Activated CD4-positive, alpha-beta T cell treated with anti-CD3 and anti-CD28 coated beads, Interleukin-2, amount 10 ng/mL, durations not matched to agents 7 days and 5 days (primary cell): ENCODE measurements at regions not wholly inside any gene's neighbourhood (a gene's known extent, or its start where the extent isn't known, plus 50 kb on each side); places are given as distances from the start of the nearest gene placed in this dataset.
"Not testable (repeated sequence)": the region's sequence is repeated elsewhere in the genome, so short reads cannot be mapped to it uniquely, and the experiment has no call there.

Source experiments
- CTCF ChIA-PET: fragments of 350-600 bp; sonication (Branson Sonifier 250); formaldehyde crosslinking; loops from one replicate; lab custom pipeline; 2021; ENCODE audit warnings: antibody characterized with exemption; lab: Charles Lee
- POLR2A ChIA-PET: fragments of 350-600 bp; sonication (Branson Sonifier 250); formaldehyde crosslinking; loops from one replicate; lab custom pipeline; 2021; ENCODE audit warnings: antibody characterized with exemption; lab: Charles Lee
- DNase-seq: peaks from one replicate; pipeline ENCODE4 v3.0.0-alpha.2; 2020
- H3K27ac Mint-ChIP-seq: one replicate; pipeline ENCODE4 v1.8.0; 2021; ENCODE audit warnings: mild to moderate bottlenecking, moderate library complexity, mixed read lengths
- H3K27me3 Mint-ChIP-seq: one replicate; pipeline ENCODE4 v1.8.0; 2021; ENCODE audit warnings: mixed read lengths
- H3K36me3 Mint-ChIP-seq: one replicate; pipeline ENCODE4 v1.8.0; 2021; ENCODE audit warnings: low read depth, mixed read lengths
- H3K4me1 Mint-ChIP-seq: one replicate; pipeline ENCODE4 v1.8.0; 2021; ENCODE audit warnings: mixed read lengths
- H3K4me3 Mint-ChIP-seq: one replicate; pipeline ENCODE4 v1.8.0; 2021; ENCODE audit warnings: mild to moderate bottlenecking, moderate library complexity, mixed read lengths
- H3K9me3 Mint-ChIP-seq: one replicate; pipeline ENCODE4 v1.8.0; 2021; ENCODE audit warnings: mixed read lengths

- H3K4me3 Mint-ChIP-seq, result no peak overlapping the region
- H3K36me3 Mint-ChIP-seq, result no peaks in the 10 kb centered on the region
- ChIA-PET POLR2A (no interaction called here), CTCF (no interaction called here)
- DNase-seq, result no peak
- H3K4me1 Mint-ChIP-seq, result no peaks in the 10 kb centered on the region
- H3K27ac Mint-ChIP-seq, result no peak overlapping the region
- H3K27me3 Mint-ChIP-seq, result no peaks in the 10 kb centered on the region
- H3K9me3 Mint-ChIP-seq, result peaks cover 14% of the 10 kb centered on the region
These were observed 660.1 kb upstream of the SGO1 start for GRCh38 chr3:20846066-20846465.

GRCh38 chr3:20844851-20845250 is 658.8 kb upstream of the SGO1 start:
- DNase-seq, result no peak
- CTCF ChIA-PET, result no interaction called here
- Mint-ChIP-seq H3K4me1 (no peaks in the 10 kb centered on the region), H3K4me3 (no peak overlapping the region), H3K27ac (no peak overlapping the region), H3K36me3 (no peaks in the 10 kb centered on the region), H3K27me3 (no peaks in the 10 kb centered on the region), H3K9me3 (peaks cover 16% of the 10 kb centered on the region)
- POLR2A ChIA-PET, result no interaction called here

DNA sequence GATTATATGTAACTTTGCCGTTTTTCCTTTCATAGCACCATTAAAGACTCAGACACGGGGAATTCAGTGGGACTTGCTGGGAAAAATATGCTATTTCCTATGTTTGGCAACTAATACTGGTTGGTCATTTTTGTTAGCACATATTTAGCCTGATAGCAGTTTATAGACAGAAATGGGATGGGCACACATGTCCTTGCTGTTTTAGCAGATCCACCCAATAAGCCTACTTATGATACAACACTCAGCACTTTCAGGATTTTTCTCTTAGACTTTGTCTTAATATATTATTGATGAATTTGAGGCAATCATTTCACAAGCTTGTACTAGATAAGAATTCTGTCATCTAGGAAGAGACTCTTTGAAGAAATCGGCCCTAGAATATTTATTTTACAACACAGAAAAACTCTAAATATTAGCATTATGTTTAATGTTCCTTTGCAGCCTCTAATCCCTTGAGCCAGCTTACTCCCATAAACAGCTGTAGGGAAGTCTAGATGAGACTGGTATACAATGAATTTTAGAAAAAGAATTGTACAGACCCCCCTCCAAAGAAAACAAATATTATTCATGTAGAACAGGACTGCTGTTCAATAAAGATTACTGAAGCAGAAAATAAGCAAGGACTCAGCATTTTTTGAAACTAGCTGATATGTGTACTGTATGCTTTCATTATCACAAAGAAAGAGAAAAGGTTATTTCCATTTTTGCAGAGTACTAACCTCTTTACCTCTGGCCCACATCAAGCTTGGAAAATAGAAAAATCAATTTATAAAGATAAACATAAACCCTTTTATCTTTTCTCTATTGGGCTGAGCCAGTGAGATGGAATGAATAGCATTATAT is 656.8 kb upstream of the SGO1 start:
- ChIA-PET CTCF (no interaction called here), POLR2A (no interaction called here)
- H3K9me3 Mint-ChIP-seq, result peaks cover 9% of the 10 kb centered on the region
- DNase-seq, result no peak
- no peaks in the 10 kb centered on the region for H3K36me3 Mint-ChIP-seq
- no peak overlapping the region for H3K4me3 Mint-ChIP-seq
- H3K27ac Mint-ChIP-seq, result no peak overlapping the region
- no peaks in the 10 kb centered on the region for H3K27me3 Mint-ChIP-seq
- no peaks in the 10 kb centered on the region for H3K4me1 Mint-ChIP-seq

- no peak for DNase-seq
- POLR2A ChIA-PET, result no interaction called here
- H3K9me3 Mint-ChIP-seq, result peaks cover 9% of the 10 kb centered on the region
- H3K4me3 Mint-ChIP-seq, result no peak overlapping the region
- no peaks in the 10 kb centered on the region for H3K4me1 Mint-ChIP-seq
- H3K27me3 Mint-ChIP-seq, result no peaks in the 10 kb centered on the region
- no peak overlapping the region for H3K27ac Mint-ChIP-seq
- CTCF ChIA-PET, result no interaction called here
- H3K36me3 Mint-ChIP-seq, result no peaks in the 10 kb centered on the region
These were observed 656.0 kb upstream of the SGO1 start for GRCh38 chr3:20842002-20842401.

- no peak for DNase-seq
- POLR2A ChIA-PET, result no interaction called here
- H3K27ac Mint-ChIP-seq, result no peak overlapping the region
- H3K4me1 Mint-ChIP-seq, result no peaks in the 10 kb centered on the region
- H3K4me3 Mint-ChIP-seq, result no peak overlapping the region
- H3K27me3 Mint-ChIP-seq, result no peaks in the 10 kb centered on the region
- peaks cover 11% of the 10 kb centered on the region for H3K9me3 Mint-ChIP-seq
- CTCF ChIA-PET, result no interaction called here
- no peaks in the 10 kb centered on the region for H3K36me3 Mint-ChIP-seq
These were observed 651.8 kb upstream of the SGO1 start for GRCh38 chr3:20837676-20838302.

DNA sequence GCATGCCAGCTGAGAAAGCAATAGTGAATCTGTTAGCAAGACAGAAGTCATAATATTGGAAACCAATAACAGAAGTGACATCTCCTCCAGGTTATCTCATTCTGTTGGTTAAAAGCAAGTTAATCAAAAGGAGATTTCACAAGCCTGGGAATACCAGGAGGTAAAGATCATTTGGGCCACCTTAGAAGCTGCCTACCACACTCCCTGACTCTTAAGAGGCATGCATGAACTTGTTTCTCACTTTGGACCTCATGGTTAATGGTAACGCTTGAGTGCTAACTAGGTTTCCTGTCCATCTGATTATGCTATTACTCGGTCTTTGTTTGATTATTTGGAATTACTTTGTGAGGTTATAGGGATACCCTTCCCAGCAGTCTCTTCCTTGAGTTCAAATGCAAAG is 650.8 kb upstream of the SGO1 start:
- peaks cover 13% of the 10 kb centered on the region for H3K9me3 Mint-ChIP-seq
- H3K4me1 Mint-ChIP-seq, result no peaks in the 10 kb centered on the region
- H3K4me3 Mint-ChIP-seq, result no peak overlapping the region
- no peak overlapping the region for H3K27ac Mint-ChIP-seq
- H3K36me3 Mint-ChIP-seq, result no peaks in the 10 kb centered on the region
- no peaks in the 10 kb centered on the region for H3K27me3 Mint-ChIP-seq
- CTCF ChIA-PET, result no interaction called here
- POLR2A ChIA-PET, result no interaction called here
- DNase-seq, result no peak

- Mint-ChIP-seq H3K27me3 (no peaks in the 10 kb centered on the region), H3K36me3 (no peaks in the 10 kb centered on the region), H3K4me1 (no peaks in the 10 kb centered on the region), H3K4me3 (no peak overlapping the region), H3K27ac (no peak overlapping the region), H3K9me3 (peaks cover 7% of the 10 kb centered on the region)
- ChIA-PET POLR2A (no interaction called here), CTCF (no interaction called here)
- no peak for DNase-seq
These were observed 647.0 kb upstream of the SGO1 start for GRCh38 chr3:20832963-20833362.

- H3K36me3 Mint-ChIP-seq, result no peaks in the 10 kb centered on the region
- ChIA-PET CTCF (no interaction called here), POLR2A (no interaction called here)
- H3K4me3 Mint-ChIP-seq, result no peak overlapping the region
- no peak overlapping the region for H3K27ac Mint-ChIP-seq
- no peaks in the 10 kb centered on the region for H3K27me3 Mint-ChIP-seq
- H3K4me1 Mint-ChIP-seq, result no peaks in the 10 kb centered on the region
- peaks cover 25% of the 10 kb centered on the region for H3K9me3 Mint-ChIP-seq
- DNase-seq, result no peak
These were observed 636.2 kb upstream of the SGO1 start for GRCh38 chr3:20822251-20822650.

GRCh38 chr3:20820872-20821271 is 634.9 kb upstream of the SGO1 start:
- H3K36me3 Mint-ChIP-seq, H3K4me1 Mint-ChIP-seq, CTCF ChIA-PET, POLR2A ChIA-PET, DNase-seq, H3K4me3 Mint-ChIP-seq, H3K27me3 Mint-ChIP-seq, H3K27ac Mint-ChIP-seq: not testable (repeated sequence)
- peaks cover 24% of the 10 kb centered on the region for H3K9me3 Mint-ChIP-seq

- Mint-ChIP-seq H3K9me3 (peaks cover 21% of the 10 kb centered on the region), H3K4me1 (no peaks in the 10 kb centered on the region), H3K4me3 (no peak overlapping the region), H3K27ac (no peak overlapping the region), H3K36me3 (no peaks in the 10 kb centered on the region), H3K27me3 (no peaks in the 10 kb centered on the region)
- ChIA-PET POLR2A (no interaction called here), CTCF (no interaction called here)
- DNase-seq, result no peak
These were observed 625.6 kb upstream of the SGO1 start for GRCh38 chr3:20811631-20812030.

DNA sequence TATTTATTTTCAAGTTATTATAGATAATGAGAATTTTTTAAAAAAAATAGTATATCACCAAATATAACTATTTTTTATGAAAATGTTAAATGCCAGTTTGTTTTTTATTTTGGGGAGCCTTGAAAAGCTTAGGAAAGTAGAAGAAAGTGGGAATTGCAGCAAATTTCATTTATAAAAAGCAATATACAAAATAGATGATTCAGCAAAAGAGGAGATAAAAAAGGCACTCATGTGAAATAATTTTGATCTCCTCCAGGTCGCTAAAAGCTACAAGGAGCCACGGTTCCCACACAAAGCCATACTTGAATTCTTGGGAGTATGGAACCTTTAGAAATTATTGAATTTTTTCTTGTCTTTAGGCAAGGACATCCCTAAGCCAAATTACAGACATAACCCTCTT is 625.0 kb upstream of the SGO1 start:
- CTCF ChIA-PET, result no interaction called here
- POLR2A ChIA-PET, result no interaction called here
- H3K4me1 Mint-ChIP-seq, result no peaks in the 10 kb centered on the region
- no peaks in the 10 kb centered on the region for H3K36me3 Mint-ChIP-seq
- DNase-seq, result no peak
- no peak overlapping the region for H3K27ac Mint-ChIP-seq
- peaks cover 21% of the 10 kb centered on the region for H3K9me3 Mint-ChIP-seq
- no peaks in the 10 kb centered on the region for H3K27me3 Mint-ChIP-seq
- H3K4me3 Mint-ChIP-seq, result no peak overlapping the region

DNA sequence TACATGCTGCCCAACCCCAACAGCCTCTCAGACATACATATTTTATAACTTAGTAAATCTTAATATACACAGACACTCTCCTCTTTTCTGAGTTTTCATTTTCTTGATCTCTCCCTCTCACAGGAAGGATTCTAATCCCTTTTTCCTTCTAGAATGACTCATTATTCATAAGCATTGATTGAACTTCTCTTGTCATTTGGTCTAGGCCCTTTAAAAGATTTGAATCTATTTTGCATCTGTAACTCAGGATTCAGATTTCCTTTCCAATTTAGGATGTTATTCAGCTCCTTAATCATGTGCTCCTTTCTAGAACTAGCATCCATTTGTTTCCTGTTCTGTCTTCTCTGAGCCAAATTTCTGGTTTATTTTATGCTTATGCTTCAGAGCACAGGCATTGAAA is 624.5 kb upstream of the SGO1 start:
- no peak overlapping the region for H3K27ac Mint-ChIP-seq
- H3K36me3 Mint-ChIP-seq, result no peaks in the 10 kb centered on the region
- ChIA-PET CTCF (no interaction called here), POLR2A (no interaction called here)
- no peak overlapping the region for H3K4me3 Mint-ChIP-seq
- H3K27me3 Mint-ChIP-seq, result no peaks in the 10 kb centered on the region
- no peak for DNase-seq
- peaks cover 21% of the 10 kb centered on the region for H3K9me3 Mint-ChIP-seq
- H3K4me1 Mint-ChIP-seq, result no peaks in the 10 kb centered on the region

DNA sequence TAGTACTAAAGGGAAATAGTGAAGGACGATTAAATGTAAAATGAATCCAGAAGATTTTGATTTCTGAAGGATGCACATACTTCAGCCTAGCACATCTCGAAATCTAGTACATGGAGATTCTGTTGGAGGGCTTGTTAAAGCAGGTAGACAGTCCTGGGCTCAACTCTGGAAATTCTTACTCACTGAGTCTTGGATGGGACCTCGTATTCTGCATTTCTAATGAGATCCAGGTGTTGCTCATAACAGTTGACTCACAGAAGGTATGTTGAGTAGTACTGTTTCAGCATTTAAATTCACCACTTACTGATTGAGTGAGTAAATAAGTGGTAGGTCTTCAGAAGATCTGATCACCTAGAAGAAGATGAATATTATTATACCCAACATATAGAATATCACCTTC is 623.4 kb upstream of the SGO1 start:
- H3K4me3 Mint-ChIP-seq, result no peak overlapping the region
- H3K36me3 Mint-ChIP-seq, result no peaks in the 10 kb centered on the region
- ChIA-PET CTCF (no interaction called here), POLR2A (no interaction called here)
- peaks cover 16% of the 10 kb centered on the region for H3K9me3 Mint-ChIP-seq
- H3K4me1 Mint-ChIP-seq, result no peaks in the 10 kb centered on the region
- H3K27me3 Mint-ChIP-seq, result no peaks in the 10 kb centered on the region
- no peak overlapping the region for H3K27ac Mint-ChIP-seq
- no peak for DNase-seq

- no peak overlapping the region for H3K4me3 Mint-ChIP-seq
- no peaks in the 10 kb centered on the region for H3K4me1 Mint-ChIP-seq
- no peaks in the 10 kb centered on the region for H3K36me3 Mint-ChIP-seq
- no peaks in the 10 kb centered on the region for H3K27me3 Mint-ChIP-seq
- POLR2A ChIA-PET, result no interaction called here
- H3K27ac Mint-ChIP-seq, result no peak overlapping the region
- H3K9me3 Mint-ChIP-seq, result peaks cover 16% of the 10 kb centered on the region
- DNase-seq, result no peak
- CTCF ChIA-PET, result no interaction called here
These were observed 622.9 kb upstream of the SGO1 start for GRCh38 chr3:20808864-20809263.
